T-helper 1 cell treated with Interleukin-12 subunit alpha and Interleukin-12 subunit beta and Interleukin-4 antibody, amounts not matched to agents 30 μg/mL and 1 μg/mL, for 36 hours (primary cell): ENCODE measurements at regions not wholly inside any gene's neighbourhood (a gene's known extent, or its start where the extent isn't known, plus 50 kb on each side); places are given as distances from the start of the nearest gene placed in this dataset.

Experiments
- H3K27ac Mint-ChIP-seq: one replicate; pipeline ENCODE4 v1.8.0; 2021; ENCODE audit warnings: mild to moderate bottlenecking, mixed read lengths
- H3K27me3 Mint-ChIP-seq: one replicate; pipeline ENCODE4 v1.8.0; 2021; ENCODE audit warnings: low read depth, mixed read lengths
- H3K36me3 Mint-ChIP-seq: one replicate; pipeline ENCODE4 v1.8.0; 2021; ENCODE audit warnings: low read depth, mixed read lengths
- H3K4me1 Mint-ChIP-seq: one replicate; pipeline ENCODE4 v1.8.0; 2021; ENCODE audit warnings: low read depth, mixed read lengths
- H3K4me3 Mint-ChIP-seq: one replicate; pipeline ENCODE4 v1.8.0; 2021; ENCODE audit warnings: mild to moderate bottlenecking, moderate library complexity, mixed read lengths
- H3K9me3 Mint-ChIP-seq: one replicate; pipeline ENCODE4 v1.8.0; 2021; ENCODE audit warnings: mixed read lengths

- Mint-ChIP-seq H3K4me3 (no peak overlapping the region), H3K36me3 (no peaks in the 10 kb centered on the region), H3K27me3 (no peaks in the 10 kb centered on the region), H3K4me1 (no peaks in the 10 kb centered on the region), H3K27ac (no peak overlapping the region), H3K9me3 (no peaks in the 10 kb centered on the region)
Observed at GRCh38 chrX:109855501-109855900, 122.4 kb upstream of the ACSL4 start.

GRCh38 chrX:109856974-109857373, 123.9 kb upstream of the ACSL4 start:
- Mint-ChIP-seq H3K9me3 (no peaks in the 10 kb centered on the region), H3K4me1 (no peaks in the 10 kb centered on the region), H3K27ac (no peak overlapping the region), H3K27me3 (no peaks in the 10 kb centered on the region), H3K4me3 (no peak overlapping the region), H3K36me3 (no peaks in the 10 kb centered on the region)

GRCh38 chrX:109857584-109858228, 124.6 kb upstream of the ACSL4 start:
- Mint-ChIP-seq H3K9me3 (no peaks in the 10 kb centered on the region), H3K27me3 (no peaks in the 10 kb centered on the region), H3K4me1 (no peaks in the 10 kb centered on the region), H3K4me3 (no peak overlapping the region), H3K27ac (no peak overlapping the region), H3K36me3 (no peaks in the 10 kb centered on the region)

- Mint-ChIP-seq H3K9me3 (no peaks in the 10 kb centered on the region), H3K4me1 (no peaks in the 10 kb centered on the region), H3K36me3 (no peaks in the 10 kb centered on the region), H3K27me3 (no peaks in the 10 kb centered on the region), H3K27ac (no peak overlapping the region), H3K4me3 (no peak overlapping the region)
Observed at GRCh38 chrX:109858602-109859341, 125.7 kb upstream of the ACSL4 start.

- Mint-ChIP-seq H3K4me3 (no peak overlapping the region), H3K27ac (no peak overlapping the region), H3K36me3 (no peaks in the 10 kb centered on the region), H3K27me3 (no peaks in the 10 kb centered on the region), H3K4me1 (no peaks in the 10 kb centered on the region), H3K9me3 (no peaks in the 10 kb centered on the region)
Observed at GRCh38 chrX:109859651-109860050, 126.6 kb upstream of the ACSL4 start.

- Mint-ChIP-seq H3K36me3 (no peaks in the 10 kb centered on the region), H3K27ac (no peak overlapping the region), H3K9me3 (no peaks in the 10 kb centered on the region), H3K4me1 (no peaks in the 10 kb centered on the region), H3K27me3 (no peaks in the 10 kb centered on the region), H3K4me3 (no peak overlapping the region)
Observed at GRCh38 chrX:109862433-109862832, 129.4 kb upstream of the ACSL4 start.

GRCh38 chrX:109863811-109864210, 130.8 kb upstream of the ACSL4 start:
- no peaks in the 10 kb centered on the region for H3K9me3 Mint-ChIP-seq
- no peak overlapping the region for H3K4me3 Mint-ChIP-seq
- H3K4me1 Mint-ChIP-seq: no peaks in the 10 kb centered on the region
- H3K36me3 Mint-ChIP-seq: no peaks in the 10 kb centered on the region
- H3K27ac Mint-ChIP-seq: no peak overlapping the region
- no peaks in the 10 kb centered on the region for H3K27me3 Mint-ChIP-seq

- Mint-ChIP-seq H3K4me1 (no peaks in the 10 kb centered on the region), H3K27ac (no peak overlapping the region), H3K36me3 (no peaks in the 10 kb centered on the region), H3K27me3 (no peaks in the 10 kb centered on the region), H3K4me3 (no peak overlapping the region), H3K9me3 (no peaks in the 10 kb centered on the region)
Observed at GRCh38 chrX:109871121-109871888, 131.6 kb upstream of the TMEM164 start.

- no peaks in the 10 kb centered on the region for H3K27me3 Mint-ChIP-seq
- no peak overlapping the region for H3K4me3 Mint-ChIP-seq
- no peaks in the 10 kb centered on the region for H3K36me3 Mint-ChIP-seq
- H3K9me3 Mint-ChIP-seq: no peaks in the 10 kb centered on the region
- H3K27ac Mint-ChIP-seq: no peak overlapping the region
- no peaks in the 10 kb centered on the region for H3K4me1 Mint-ChIP-seq
Observed at GRCh38 chrX:109872021-109872732, 130.7 kb upstream of the TMEM164 start.

GRCh38 chrX:109873574-109873973, 129.3 kb upstream of the TMEM164 start:
- Mint-ChIP-seq H3K4me1 (no peaks in the 10 kb centered on the region), H3K36me3 (no peaks in the 10 kb centered on the region), H3K27ac (no peak overlapping the region), H3K9me3 (no peaks in the 10 kb centered on the region), H3K4me3 (no peak overlapping the region), H3K27me3 (peaks cover 2% of the 10 kb centered on the region)

- Mint-ChIP-seq H3K27ac (no peak overlapping the region), H3K27me3 (peaks cover 6% of the 10 kb centered on the region)
Observed at GRCh38 chrX:109873983-109874382, 128.9 kb upstream of the TMEM164 start.

GRCh38 chrX:109874548-109874947, 128.4 kb upstream of the TMEM164 start:
- no peaks in the 10 kb centered on the region for H3K4me1 Mint-ChIP-seq
- H3K27me3 Mint-ChIP-seq: peaks cover 8% of the 10 kb centered on the region
- no peak overlapping the region for H3K27ac Mint-ChIP-seq
- no peaks in the 10 kb centered on the region for H3K9me3 Mint-ChIP-seq
- H3K36me3 Mint-ChIP-seq: no peaks in the 10 kb centered on the region
- H3K4me3 Mint-ChIP-seq: no peak overlapping the region

More at GRCh38 chrX:109873983-109874382, 128.9 kb upstream of the TMEM164 start:
- no peak overlapping the region for H3K4me3 Mint-ChIP-seq
- H3K9me3 Mint-ChIP-seq: no peaks in the 10 kb centered on the region
- no peaks in the 10 kb centered on the region for H3K4me1 Mint-ChIP-seq
- no peaks in the 10 kb centered on the region for H3K36me3 Mint-ChIP-seq

GRCh38 chrX:109875831-109876230, 127.1 kb upstream of the TMEM164 start:
- H3K4me3 Mint-ChIP-seq: no peak overlapping the region
- H3K27me3 Mint-ChIP-seq: peaks cover 13% of the 10 kb centered on the region
- H3K27ac Mint-ChIP-seq: no peak overlapping the region
- H3K4me1 Mint-ChIP-seq: no peaks in the 10 kb centered on the region
- no peaks in the 10 kb centered on the region for H3K9me3 Mint-ChIP-seq
- H3K36me3 Mint-ChIP-seq: no peaks in the 10 kb centered on the region

GRCh38 chrX:109878236-109878635, 124.7 kb upstream of the TMEM164 start:
- no peak overlapping the region for H3K27ac Mint-ChIP-seq
- no peaks in the 10 kb centered on the region for H3K4me1 Mint-ChIP-seq
- H3K36me3 Mint-ChIP-seq: no peaks in the 10 kb centered on the region
- no peak overlapping the region for H3K4me3 Mint-ChIP-seq
- peaks cover 13% of the 10 kb centered on the region for H3K27me3 Mint-ChIP-seq
- no peaks in the 10 kb centered on the region for H3K9me3 Mint-ChIP-seq
